A549 (cell line): ENCODE measurements at regions not wholly inside any gene's neighbourhood (a gene's known extent, or its start where the extent isn't known, plus 50 kb on each side); places are given as distances from the start of the nearest gene placed in this dataset.

Experiments used
- ATAC-seq, 2 experiments: fragments of 200-7000 bp in 1 of 2; fragments of >200 bp in 1 of 2; cut with Nextera tagmentation in 1 of 2; cut with Tn5 transposase in 1 of 2; 3 replicates each; pipeline versions ENCODE4 v1.8.0 to v1.9.1; 2018 to 2020; ENCODE audit warnings: mild to moderate bottlenecking in 1 of 2, moderate library complexity in 1 of 2
- CTCF ChIA-PET: fragments of 300-600 bp; sonication (Branson Sonifier 250); formaldehyde crosslinking; extraction: SDS; loops from one replicate; lab custom pipeline; 2021; ENCODE audit warnings: antibody characterized with exemption, inconsistent platforms; lab: Yijun Ruan, JAX
- POLR2A ChIA-PET: fragments of 350-600 bp; formaldehyde crosslinking; extraction: SDS; loops from one replicate; lab custom pipeline; 2021; ENCODE audit warnings: antibody characterized with exemption, inconsistent platforms; lab: Yijun Ruan, JAX
- DNase-seq, 2 experiments: peaks; one replicate each; pipeline versions ENCODE4 v3.0.0 to v3.0.0-alpha.2; 2011 to 2016; ENCODE audit warnings: low read depth in 1 of 2, low spot score in 1 of 2
- FAIRE-seq: peaks from 2 replicates; lab custom pipeline; 2011; peaks lifted over from hg19 to GRCh38; lab: Jason Lieb, UNC
- H3K27ac ChIP-seq, 2 experiments: fragments of >200 bp; sonication (Bioruptor Twin); formaldehyde crosslinking; 3 replicates each; pipeline ENCODE4 v1.5.1; 2016 to 2017
- H3K4me1 ChIP-seq: fragments of >200 bp; sonication (Bioruptor Twin); formaldehyde crosslinking; 3 replicates; pipeline ENCODE4 v1.6.1; 2016
- H3K4me2 ChIP-seq: fragments of >200 bp; sonication (Bioruptor Twin); formaldehyde crosslinking; 3 replicates; pipeline ENCODE4 v1.6.1; 2016
- H3K4me3 ChIP-seq: fragments of >200 bp; sonication (Bioruptor Twin); formaldehyde crosslinking; 3 replicates; pipeline ENCODE4 v1.5.1; 2016
- H3K9me3 ChIP-seq: fragments of >200 bp; sonication (Bioruptor Twin); formaldehyde crosslinking; 3 replicates; pipeline ENCODE4 v1.6.1; 2016
- BCL3 ChIP-seq: fragments of >200 bp; sonication (Bioruptor Twin); formaldehyde crosslinking; IDR thresholded peaks from 3 replicates; pipeline ENCODE4 v1.6.1; 2016
- CHD2 ChIP-seq: fragments of 150-350 bp; IDR thresholded peaks from 2 replicates; pipeline ENCODE4 v1.6.1; 2014; ENCODE audit warnings: low read length; ENCODE audit not compliant: partially characterized antibody
- CHD4 ChIP-seq: fragments of 200-600 bp; sonication (generic); IDR thresholded peaks from 2 replicates; pipeline ENCODE4 v1.6.1; 2016; ENCODE audit warnings: antibody characterized with exemption, mild to moderate bottlenecking, borderline replicate concordance
- CTCF ChIP-seq: fragments of >200 bp; sonication (Bioruptor Twin); formaldehyde crosslinking; IDR thresholded peaks from 3 replicates; pipeline ENCODE4 v1.5.1; 2016
- E2F6 ChIP-seq: IDR thresholded peaks from 2 replicates; pipeline ENCODE4 v1.6.1; 2012; ENCODE audit warnings: low read depth, borderline replicate concordance
- EHF ChIP-seq: fragments of 250-450 bp; sonication (Bioruptor Pico); IDR thresholded peaks from 2 replicates; pipeline ENCODE4 v1.5.0; 2020; ENCODE audit warnings: mild to moderate bottlenecking
- ELK1 ChIP-seq: fragments of 150-350 bp; IDR thresholded peaks from 2 replicates; pipeline ENCODE4 v1.6.1; 2014; ENCODE audit warnings: low read depth, mild to moderate bottlenecking, low read length
- HDAC2 ChIP-seq: fragments of 200-600 bp; sonication (generic); IDR thresholded peaks from 2 replicates; pipeline ENCODE4 v1.6.1; 2016
- JUN ChIP-seq, 2 experiments: fragments of >200 bp; sonication (Bioruptor Twin); formaldehyde crosslinking; IDR thresholded peaks; 2 replicates in 1 of 2; 3 replicates in 1 of 2; pipeline ENCODE4 v1.6.1; 2016 to 2017
- JUNB ChIP-seq: fragments of >200 bp; sonication (Bioruptor Twin); formaldehyde crosslinking; IDR thresholded peaks from 2 replicates; pipeline ENCODE4 v1.6.1; 2016
- KDM1A ChIP-seq: fragments of 200-600 bp; sonication (generic); IDR thresholded peaks from 2 replicates; pipeline ENCODE4 v1.6.1; 2016; ENCODE audit warnings: low read depth, mild to moderate bottlenecking
- KDM5A ChIP-seq: fragments of 200-600 bp; sonication (generic); IDR thresholded peaks from 2 replicates; pipeline ENCODE4 v1.6.1; 2016; ENCODE audit warnings: antibody characterized with exemption, mild to moderate bottlenecking
- MAX ChIP-seq: IDR thresholded peaks from 2 replicates; pipeline ENCODE4 v1.6.1; 2012
- MYC ChIP-seq: IDR thresholded peaks from 2 replicates; pipeline ENCODE4 v1.6.1; 2012; ENCODE audit warnings: mild to moderate bottlenecking, inconsistent platforms, low read length, improper control_type of control experiment, borderline replicate concordance
- NFE2L2 ChIP-seq: fragments of 150-350 bp; conservative IDR thresholded peaks from 2 replicates; pipeline ENCODE4 v1.6.1; 2014; ENCODE audit warnings: low read length
- NR3C1 ChIP-seq: fragments of >200 bp; sonication (Bioruptor Twin); formaldehyde crosslinking; IDR thresholded peaks from 3 replicates; pipeline ENCODE4 v1.6.1; 2017
- POLR2AphosphoS2 ChIP-seq: conservative IDR thresholded peaks from 2 replicates; pipeline ENCODE4 v1.6.1; 2012; ENCODE audit warnings: low read length, improper control_type of control experiment, inconsistent platforms
- RCOR1 ChIP-seq: fragments of 150-350 bp; IDR thresholded peaks from 2 replicates; pipeline ENCODE4 v1.6.1; 2014; ENCODE audit warnings: antibody characterized with exemption, low read length, low read depth
- REST ChIP-seq: fragments of 200-600 bp; sonication (generic); IDR thresholded peaks from 2 replicates; pipeline ENCODE4 v1.6.1; 2016; ENCODE audit warnings: antibody characterized with exemption, mild to moderate bottlenecking, moderate library complexity
- SREBF2 ChIP-seq: fragments of 450-650 bp; IDR thresholded peaks from 2 replicates; pipeline ENCODE4 v1.6.1; 2014; ENCODE audit warnings: mild to moderate bottlenecking, moderate library complexity
- TFCP2L1 ChIP-seq: fragments of 250-450 bp; sonication (Bioruptor Pico); IDR thresholded peaks from 2 replicates; pipeline ENCODE4 v1.5.0; 2021; ENCODE audit warnings: mild to moderate bottlenecking
- TP53 ChIP-seq: fragments of 250-450 bp; sonication (Bioruptor Pico); IDR thresholded peaks from 2 replicates; pipeline ENCODE4 v1.5.0; 2021; ENCODE audit warnings: mild to moderate bottlenecking, moderate library complexity
- ZC3H11A ChIP-seq: fragments of 450-650 bp; IDR thresholded peaks from 2 replicates; pipeline ENCODE4 v1.6.1; 2014; ENCODE audit warnings: antibody characterized with exemption, mild to moderate bottlenecking
- ZFP36 ChIP-seq: fragments of 450-650 bp; IDR thresholded peaks from 2 replicates; pipeline ENCODE4 v1.6.1; 2014; ENCODE audit warnings: borderline replicate concordance; ENCODE audit not compliant: partially characterized antibody
- ZNF302 ChIP-seq: fragments of 250-450 bp; sonication (Bioruptor Pico); IDR thresholded peaks from 2 replicates; pipeline ENCODE4 v1.9.0; 2021; ENCODE audit warnings: inconsistent platforms, mild to moderate bottlenecking, moderate library complexity
- WGBS: methylation state at CpG from one replicate; pipeline ENCODE4 v1.1.6; 2017; ENCODE audit errors: missing lambda C conversion rate; 5-methylcytosine and 5-hydroxymethylcytosine counted together

GRCh38 chr2:215743066-215743465, 270.3 kb downstream of the MREG start:
- no peak overlapping the region for H3K4me2 ChIP-seq
- no peaks in the 10 kb centered on the region for H3K9me3 ChIP-seq
- ATAC-seq (no peak), DNase-seq (no peak), FAIRE-seq (no peak)
- no peak overlapping the region for H3K27ac ChIP-seq
- no peak overlapping the region for H3K4me3 ChIP-seq
- TF ChIP-seq REST (no peak), BCL3 (no peak), NR3C1 (no peak), ZFP36 (no peak), CHD2 (no peak), TP53 (CRISPR knock-in tag) (no peak), ELK1 (no peak), ZC3H11A (no peak), JUN (IDR thresholded peaks at IDR 0.05) (no peak), CHD4 (no peak), POLR2AphosphoS2 (no peak), TFCP2L1 (no peak)
- ChIA-PET POLR2A (no interaction called here), CTCF (interaction anchor here (1.1 kb wide), 1 partner anchor 18 kb away, joined by 3 read pairs; no protein-coding TSS in a partner anchor)
- peaks cover 18% of the 10 kb centered on the region for H3K4me1 ChIP-seq

GRCh38 chr2:215742021-215742420, 271.3 kb downstream of the MREG start:
- ATAC-seq, result no peak
- POLR2A ChIA-PET, result no interaction called here
- no peak for DNase-seq
- FAIRE-seq, result no peak
- peaks cover 13% of the 10 kb centered on the region for H3K4me1 ChIP-seq
- H3K27ac ChIP-seq, result no peak overlapping the region
- WGBS, result 87% methylated on average over 2 of the region's 2 CpGs
- no peak overlapping the region for H3K4me2 ChIP-seq
- TF ChIP-seq KDM1A, result no peak
- no peak for TF ChIP-seq SREBF2
- TF ChIP-seq ZFP36, result no peak
- no peak for TF ChIP-seq MYC
- no peak for TF ChIP-seq CHD2
- no peak for TF ChIP-seq EHF (CRISPR knock-in tag)
- no peak for TF ChIP-seq KDM5A
- TF ChIP-seq E2F6, result no peak
- TF ChIP-seq CTCF, result no peak
- no peak for TF ChIP-seq ZNF302 (CRISPR knock-in tag)
- no peak for TF ChIP-seq NFE2L2
- no peak for TF ChIP-seq JUNB
- no peak for TF ChIP-seq HDAC2
- no peak for TF ChIP-seq TFCP2L1
- no peak for TF ChIP-seq BCL3
- TF ChIP-seq RCOR1, result no peak
- no peak for TF ChIP-seq MAX
- no peaks in the 10 kb centered on the region for H3K9me3 ChIP-seq
- H3K4me3 ChIP-seq, result no peak overlapping the region
- CTCF ChIA-PET, result interaction anchor here (1.1 kb wide), 1 partner anchor 19 kb away, joined by 3 read pairs; no protein-coding TSS in a partner anchor
